HCT116 (cell line): ENCODE measurements at regions not wholly inside any gene's neighbourhood (a gene's known extent, or its start where the extent isn't known, plus 50 kb on each side); places are given as distances from the start of the nearest gene placed in this dataset.

Source experiments
- ATAC-seq: fragments of 200-7000 bp; cut with Tn5 transposase; 2 replicates; pipeline ENCODE4 v1.9.1; 2020; ENCODE audit warnings: mild to moderate bottlenecking, moderate library complexity
- BruUV-seq: library from RNA; stranded (reverse); fragments of 400-500 nt; replicated peaks from 2 replicates; lab custom pipeline; 2021; lab: Mats Ljungman, UMichigan
- CTCF ChIA-PET: fragments of 300-600 bp; sonication (Branson Sonifier 250); formaldehyde crosslinking; loops from one replicate; lab custom pipeline; 2021; ENCODE audit warnings: antibody characterized with exemption; lab: Charles Lee
- POLR2A ChIA-PET: fragments of 300-600, 350-600 bp; sonication (Branson Sonifier 250); formaldehyde crosslinking; loops from one replicate; lab custom pipeline; 2021; ENCODE audit warnings: antibody characterized with exemption; lab: Charles Lee
- RAD21 ChIA-PET, 2 experiments: fragments of 300-600 bp; sonication (Branson Sonifier 250); formaldehyde crosslinking; loops; one replicate each; lab custom pipeline; 2023; ENCODE audit warnings: low total read pairs in 2 of 2; ENCODE audit not compliant: uncharacterized antibody in 2 of 2, unreplicated experiment in 2 of 2, low non-redundant PET in 1 of 2; lab: Charles Lee
- DNase-seq: peaks from one replicate; pipeline ENCODE4 v3.0.0-alpha.2; 2010; ENCODE audit warnings: low read depth, low spot score
- H2AFZ ChIP-seq: fragments of 200-600 bp; shearing (Covaris generic), sonication (generic); 2 replicates; pipeline ENCODE4 v1.6.1; 2017; ENCODE audit warnings: low read depth, mixed run types, mixed read lengths, antibody characterized with exemption, low read length; ENCODE audit not compliant: poor library complexity, severe bottlenecking
- H3K27ac ChIP-seq: 2 replicates; pipeline ENCODE4 v1.5.1; 2012; ENCODE audit warnings: low read depth, low read length
- H3K27me3 ChIP-seq: fragments of 200-600 bp; sonication (generic); 2 replicates; pipeline ENCODE4 v1.6.1; 2016; ENCODE audit warnings: mixed run types, low read length, mixed read lengths; ENCODE audit not compliant: insufficient read depth
- H3K36me3 ChIP-seq, 2 experiments: fragments of 200-500 bp in 1 of 2; fragments of 200-600 bp in 1 of 2; sonication (Bioruptor generic) in 1 of 2; sonication (generic) in 1 of 2; 2 replicates each; pipeline versions ENCODE4 v1.5.1 to v1.6.1; 2014 to 2016; ENCODE audit warnings: low read length in 2 of 2, inconsistent platforms in 1 of 2, mixed read lengths in 1 of 2, mixed run types in 1 of 2; ENCODE audit not compliant: insufficient read depth in 2 of 2, control insufficient read depth in 1 of 2
- H3K4me1 ChIP-seq, 2 experiments: fragments of 200-600 bp in 1 of 2; sonication (generic) in 1 of 2; 2 replicates each; pipeline versions ENCODE4 v1.5.1 to v1.6.1; 2012 to 2017; ENCODE audit warnings: low read length in 2 of 2, inconsistent platforms in 1 of 2, mild to moderate bottlenecking in 1 of 2, mixed read lengths in 1 of 2, mixed run types in 1 of 2, moderate library complexity in 1 of 2; ENCODE audit not compliant: insufficient read depth in 2 of 2, control insufficient read depth in 1 of 2
- H3K4me2 ChIP-seq: fragments of 200-600 bp; sonication (generic); 2 replicates; pipeline ENCODE4 v1.6.1; 2017; ENCODE audit warnings: mixed run types, low read length, mixed read lengths
- H3K4me3 ChIP-seq, 2 experiments: fragments of 200-600 bp in 1 of 2; sonication (generic) in 1 of 2; replicated peaks in 1 of 2; 2 replicates each; pipeline ENCODE4 v1.5.1; 2011 to 2016; ENCODE audit warnings: low read length in 2 of 2, control low read depth in 1 of 2, low read depth in 1 of 2, mild to moderate bottlenecking in 1 of 2, mixed read lengths in 1 of 2, mixed run types in 1 of 2
- H3K79me2 ChIP-seq: fragments of 200-600 bp; sonication (generic); 2 replicates; pipeline ENCODE4 v1.6.1; 2017; ENCODE audit warnings: mild to moderate bottlenecking, mixed run types, low read length, moderate library complexity, mixed read lengths; ENCODE audit not compliant: insufficient read depth
- H3K9ac ChIP-seq: fragments of 200-600 bp; sonication (generic); 2 replicates; pipeline ENCODE4 v1.6.1; 2016; ENCODE audit warnings: low read length, mixed read lengths
- H3K9me2 ChIP-seq: fragments of 200-600 bp; sonication (generic), shearing (Covaris generic); 2 replicates; pipeline ENCODE4 v1.6.1; 2017; ENCODE audit warnings: mixed run types, mild to moderate bottlenecking, moderate library complexity; ENCODE audit not compliant: insufficient read depth
- H3K9me3 ChIP-seq, 2 experiments: fragments of 200-500 bp in 1 of 2; fragments of 200-600 bp in 1 of 2; sonication (Bioruptor generic) in 1 of 2; sonication (generic) in 1 of 2; 2 replicates each; pipeline ENCODE4 v1.6.1; 2014 to 2017; ENCODE audit warnings: low read length in 2 of 2, mixed read lengths in 2 of 2, inconsistent platforms in 1 of 2, low read depth in 1 of 2, mild to moderate bottlenecking in 1 of 2, mixed run types in 1 of 2, moderate library complexity in 1 of 2; ENCODE audit not compliant: control insufficient read depth in 1 of 2, insufficient read depth in 1 of 2
- H4K20me1 ChIP-seq: fragments of 200-600 bp; sonication (generic), shearing (Covaris generic); 2 replicates; pipeline ENCODE4 v1.6.1; 2017; ENCODE audit warnings: mixed run types, mild to moderate bottlenecking, moderate library complexity; ENCODE audit not compliant: insufficient read depth
- CBX3 ChIP-seq: IDR thresholded peaks from 2 replicates; pipeline ENCODE4 v1.6.1; 2012; ENCODE audit warnings: low read depth
- CEBPB ChIP-seq: IDR thresholded peaks from 2 replicates; pipeline ENCODE4 v1.6.1; 2012; ENCODE audit warnings: low read depth
- ELF1 ChIP-seq: IDR thresholded peaks from 2 replicates; pipeline ENCODE4 v1.6.1; 2012; ENCODE audit warnings: low read depth, borderline replicate concordance
- EZH2phosphoT487 ChIP-seq: fragments of 200-600 bp; IDR thresholded peaks from 2 replicates; pipeline ENCODE4 v1.6.1; 2018; ENCODE audit warnings: antibody characterized with exemption, borderline replicate concordance
- JUND ChIP-seq: IDR thresholded peaks from 2 replicates; pipeline ENCODE4 v1.6.1; 2012
- POLR2A ChIP-seq: IDR thresholded peaks from 2 replicates; pipeline ENCODE4 v1.7.0; 2011; ENCODE audit warnings: borderline replicate concordance; ENCODE audit not compliant: insufficient read depth, insufficient read length; ENCODE audit errors: extremely low read depth
- POLR2AphosphoS5 ChIP-seq: IDR thresholded peaks from 2 replicates; pipeline ENCODE4 v1.6.1; 2011; ENCODE audit warnings: mild to moderate bottlenecking, low read depth, low read length, moderate library complexity
- RAD21 ChIP-seq: IDR thresholded peaks from 2 replicates; pipeline ENCODE4 v1.6.1; 2012; ENCODE audit warnings: low read depth, mild to moderate bottlenecking
- SP1 ChIP-seq: IDR thresholded peaks from 2 replicates; pipeline ENCODE4 v1.6.1; 2012; ENCODE audit warnings: low read depth
- SRF ChIP-seq: IDR thresholded peaks from 2 replicates; pipeline ENCODE4 v1.6.1; 2012; ENCODE audit warnings: low read depth
- TCF7L2 ChIP-seq: IDR thresholded peaks from 2 replicates; pipeline ENCODE4 v1.7.0; 2011; ENCODE audit warnings: borderline replicate concordance, inconsistent platforms; ENCODE audit not compliant: insufficient read depth, insufficient read length; ENCODE audit errors: extremely low read depth
- ZFX ChIP-seq: fragments of 450-650 bp; IDR thresholded peaks from 2 replicates; pipeline ENCODE4 v1.6.1; 2017
- ZNF274 ChIP-seq: fragments of 200-500 bp; sonication (Bioruptor generic); IDR thresholded peaks from 2 replicates; pipeline ENCODE4 v1.6.1; 2014; ENCODE audit warnings: mild to moderate bottlenecking, low read depth, low read length, inconsistent platforms
- intact Hi-C: fragments of 100-400 bp; cut with micrococcal nuclease; formaldehyde crosslinking; loops from 2 replicates; pipeline ENCODE4 v1.10.0; 2022
- TF ChIP-seq, protein P1 (sequence below): IDR thresholded peaks from 2 replicates; pipeline ENCODE4 v1.6.1; 2012
- TF ChIP-seq, protein P2 (sequence below): IDR thresholded peaks from 2 replicates; pipeline ENCODE4 v1.6.1; 2012; ENCODE audit warnings: low read depth
- TF ChIP-seq, protein P3 (sequence below), 3 experiments: fragments of 200-600 bp in 1 of 3; sonication (generic) in 1 of 3; IDR thresholded peaks in 2 of 3; conservative IDR thresholded peaks in 1 of 3; 2 replicates each; pipeline ENCODE4 v1.5.1; 2012 to 2017; ENCODE audit warnings: low read depth in 2 of 3, low read length in 2 of 3, antibody characterized with exemption in 1 of 3, borderline replicate concordance in 1 of 3, control low read depth in 1 of 3, mild to moderate bottlenecking in 1 of 3, mixed read lengths in 1 of 3, mixed run types in 1 of 3, moderate library complexity in 1 of 3; ENCODE audit not compliant: insufficient read depth in 1 of 3
- TF ChIP-seq, protein P4 (sequence below): IDR thresholded peaks from 2 replicates; pipeline ENCODE4 v1.6.1; 2012

DNA sequence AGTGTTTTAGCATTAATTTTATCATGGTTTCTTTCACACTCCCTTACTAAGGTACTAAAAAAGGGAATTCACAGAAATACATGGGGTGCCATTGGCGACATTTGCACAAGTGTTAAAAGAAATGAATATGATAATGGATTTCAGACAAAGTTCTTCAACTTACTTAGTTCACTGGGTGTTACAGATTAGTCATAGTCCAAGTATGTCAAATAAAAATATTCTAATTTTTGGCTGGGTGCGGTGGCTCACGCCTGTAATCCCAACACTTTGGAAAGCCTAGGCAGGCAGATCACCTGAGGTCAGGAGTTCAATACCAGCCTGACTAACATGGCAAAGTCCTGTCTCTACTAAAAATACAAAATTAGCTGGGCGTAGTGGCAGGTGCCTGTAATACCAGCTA is 286.1 kb upstream of the TFAP2D start:
- ATAC-seq (no peak), DNase-seq (no peak)
- H3K9ac ChIP-seq = no peak overlapping the region
- intact Hi-C loops = no loop called here
- ChIA-PET POLR2A (no interaction called here), CTCF (no interaction called here)
- H3K4me2 ChIP-seq = no peak overlapping the region
- H3K4me3 ChIP-seq = no peak overlapping the region
- no peaks in the 10 kb centered on the region for H4K20me1 ChIP-seq
- no peaks in the 10 kb centered on the region for H3K27me3 ChIP-seq
- no peaks in the 10 kb centered on the region for H3K36me3 ChIP-seq
- TF ChIP-seq, protein P1, sequence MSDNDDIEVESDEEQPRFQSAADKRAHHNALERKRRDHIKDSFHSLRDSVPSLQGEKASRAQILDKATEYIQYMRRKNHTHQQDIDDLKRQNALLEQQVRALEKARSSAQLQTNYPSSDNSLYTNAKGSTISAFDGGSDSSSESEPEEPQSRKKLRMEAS = no peak
- TF ChIP-seq EZH2phosphoT487 = no peak
- TF ChIP-seq ZFX = no peak
- no peak for TF ChIP-seq TCF7L2
- TF ChIP-seq JUND = no peak
- no peak for TF ChIP-seq CEBPB
- TF ChIP-seq ELF1 = no peak
- TF ChIP-seq SP1 = no peak
- no peak for TF ChIP-seq POLR2A
- TF ChIP-seq ZNF274 = no peak
- TF ChIP-seq, all 23 proteins: peak for 0
- no peak overlapping the region for H2AFZ ChIP-seq
- no TSS peak for BruUV-seq
- H3K4me1 ChIP-seq = no peaks in the 10 kb centered on the region
- no peak overlapping the region for H3K27ac ChIP-seq
- peaks cover 9 to 12% of the 10 kb centered on the region in 2 experiments; a peak in 2 of 4 replicates for H3K9me3 ChIP-seq
- H3K9me2 ChIP-seq = no peaks in the 10 kb centered on the region
- RAD21 ChIA-PET = no interaction called here
- no peaks in the 10 kb centered on the region for H3K79me2 ChIP-seq

DNA sequence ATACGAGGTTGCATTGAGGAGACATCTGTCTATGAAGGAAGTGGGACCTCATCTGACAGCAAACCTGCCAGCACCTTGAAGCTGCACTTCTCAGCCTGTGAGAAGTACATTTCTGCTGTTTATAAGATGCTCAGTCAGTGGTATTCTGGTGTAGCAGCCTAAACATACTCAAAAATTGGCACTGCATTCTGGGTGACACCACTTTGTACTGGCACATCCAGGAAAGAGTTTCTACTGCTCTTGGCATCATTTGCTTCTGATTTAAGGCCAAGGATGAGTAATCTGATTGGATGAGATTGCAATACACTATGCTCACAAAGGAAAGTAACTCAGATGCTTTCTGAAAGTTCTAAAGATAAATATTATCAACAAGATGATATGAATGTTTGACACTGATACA is 275.4 kb upstream of the TFAP2D start:
- ATAC-seq (no peak), DNase-seq (no peak)
- RAD21 ChIA-PET = no interaction called here
- CTCF ChIA-PET = no interaction called here
- Histone ChIP-seq H3K4me3 (no peak overlapping the region), H4K20me1 (no peaks in the 10 kb centered on the region), H3K9ac (no peak overlapping the region), H3K4me2 (no peak overlapping the region), H3K9me2 (no peaks in the 10 kb centered on the region), H3K27ac (no peak overlapping the region), H2AFZ (no peak overlapping the region), H3K79me2 (no peaks in the 10 kb centered on the region), H3K9me3 (peaks cover 0 to 21% of the 10 kb centered on the region in 2 experiments; a peak in 3 of 4 replicates), H3K4me1 (no peaks in the 10 kb centered on the region), H3K27me3 (no peaks in the 10 kb centered on the region), H3K36me3 (no peaks in the 10 kb centered on the region)
- intact Hi-C loops = no loop called here
- POLR2A ChIA-PET = no interaction called here
- BruUV-seq = no TSS peak
- TF ChIP-seq CEBPB (no peak), ZFX (no peak), JUND (no peak), TCF7L2 (no peak), CBX3 (no peak), ELF1 (no peak), RAD21 (no peak), POLR2AphosphoS5 (no peak), SRF (no peak)
- TF ChIP-seq, protein P2, sequence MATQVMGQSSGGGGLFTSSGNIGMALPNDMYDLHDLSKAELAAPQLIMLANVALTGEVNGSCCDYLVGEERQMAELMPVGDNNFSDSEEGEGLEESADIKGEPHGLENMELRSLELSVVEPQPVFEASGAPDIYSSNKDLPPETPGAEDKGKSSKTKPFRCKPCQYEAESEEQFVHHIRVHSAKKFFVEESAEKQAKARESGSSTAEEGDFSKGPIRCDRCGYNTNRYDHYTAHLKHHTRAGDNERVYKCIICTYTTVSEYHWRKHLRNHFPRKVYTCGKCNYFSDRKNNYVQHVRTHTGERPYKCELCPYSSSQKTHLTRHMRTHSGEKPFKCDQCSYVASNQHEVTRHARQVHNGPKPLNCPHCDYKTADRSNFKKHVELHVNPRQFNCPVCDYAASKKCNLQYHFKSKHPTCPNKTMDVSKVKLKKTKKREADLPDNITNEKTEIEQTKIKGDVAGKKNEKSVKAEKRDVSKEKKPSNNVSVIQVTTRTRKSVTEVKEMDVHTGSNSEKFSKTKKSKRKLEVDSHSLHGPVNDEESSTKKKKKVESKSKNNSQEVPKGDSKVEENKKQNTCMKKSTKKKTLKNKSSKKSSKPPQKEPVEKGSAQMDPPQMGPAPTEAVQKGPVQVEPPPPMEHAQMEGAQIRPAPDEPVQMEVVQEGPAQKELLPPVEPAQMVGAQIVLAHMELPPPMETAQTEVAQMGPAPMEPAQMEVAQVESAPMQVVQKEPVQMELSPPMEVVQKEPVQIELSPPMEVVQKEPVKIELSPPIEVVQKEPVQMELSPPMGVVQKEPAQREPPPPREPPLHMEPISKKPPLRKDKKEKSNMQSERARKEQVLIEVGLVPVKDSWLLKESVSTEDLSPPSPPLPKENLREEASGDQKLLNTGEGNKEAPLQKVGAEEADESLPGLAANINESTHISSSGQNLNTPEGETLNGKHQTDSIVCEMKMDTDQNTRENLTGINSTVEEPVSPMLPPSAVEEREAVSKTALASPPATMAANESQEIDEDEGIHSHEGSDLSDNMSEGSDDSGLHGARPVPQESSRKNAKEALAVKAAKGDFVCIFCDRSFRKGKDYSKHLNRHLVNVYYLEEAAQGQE = no peak
- TF ChIP-seq, protein P3, sequence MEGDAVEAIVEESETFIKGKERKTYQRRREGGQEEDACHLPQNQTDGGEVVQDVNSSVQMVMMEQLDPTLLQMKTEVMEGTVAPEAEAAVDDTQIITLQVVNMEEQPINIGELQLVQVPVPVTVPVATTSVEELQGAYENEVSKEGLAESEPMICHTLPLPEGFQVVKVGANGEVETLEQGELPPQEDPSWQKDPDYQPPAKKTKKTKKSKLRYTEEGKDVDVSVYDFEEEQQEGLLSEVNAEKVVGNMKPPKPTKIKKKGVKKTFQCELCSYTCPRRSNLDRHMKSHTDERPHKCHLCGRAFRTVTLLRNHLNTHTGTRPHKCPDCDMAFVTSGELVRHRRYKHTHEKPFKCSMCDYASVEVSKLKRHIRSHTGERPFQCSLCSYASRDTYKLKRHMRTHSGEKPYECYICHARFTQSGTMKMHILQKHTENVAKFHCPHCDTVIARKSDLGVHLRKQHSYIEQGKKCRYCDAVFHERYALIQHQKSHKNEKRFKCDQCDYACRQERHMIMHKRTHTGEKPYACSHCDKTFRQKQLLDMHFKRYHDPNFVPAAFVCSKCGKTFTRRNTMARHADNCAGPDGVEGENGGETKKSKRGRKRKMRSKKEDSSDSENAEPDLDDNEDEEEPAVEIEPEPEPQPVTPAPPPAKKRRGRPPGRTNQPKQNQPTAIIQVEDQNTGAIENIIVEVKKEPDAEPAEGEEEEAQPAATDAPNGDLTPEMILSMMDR (IDR thresholded peaks at IDR 0.05 in 2 of 3, conservative IDR thresholded peaks at IDR 0.05 in 1 of 3; ENCODE audit: borderline replicate concordance in 1 of 3, insufficient read depth in 1 of 3, low read depth in 2 of 3, low read length in 2 of 3) = no peak
- TF ChIP-seq, protein P4, sequence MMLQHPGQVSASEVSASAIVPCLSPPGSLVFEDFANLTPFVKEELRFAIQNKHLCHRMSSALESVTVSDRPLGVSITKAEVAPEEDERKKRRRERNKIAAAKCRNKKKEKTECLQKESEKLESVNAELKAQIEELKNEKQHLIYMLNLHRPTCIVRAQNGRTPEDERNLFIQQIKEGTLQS = no peak
